PFSK-1 (cell line): ENCODE measurements at regions not wholly inside any gene's neighbourhood (a gene's known extent, or its start where the extent isn't known, plus 50 kb on each side); places are given as distances from the start of the nearest gene placed in this dataset.

Experiments
- REST ChIP-seq, 2 experiments: IDR thresholded peaks; 2 replicates each; pipeline versions ENCODE4 v1.6.1 to v1.8.0; 2011 to 2012; ENCODE audit warnings: low read depth in 2 of 2, low read length in 2 of 2, control low read depth in 1 of 2, inconsistent platforms in 1 of 2, mild to moderate bottlenecking in 1 of 2, moderate library complexity in 1 of 2; ENCODE audit not compliant: insufficient read depth in 1 of 2
- TAF1 ChIP-seq: IDR thresholded peaks from 2 replicates; pipeline ENCODE4 v1.6.1; 2012; ENCODE audit warnings: low read length, control low read depth, borderline replicate concordance; ENCODE audit not compliant: insufficient read depth

DNA sequence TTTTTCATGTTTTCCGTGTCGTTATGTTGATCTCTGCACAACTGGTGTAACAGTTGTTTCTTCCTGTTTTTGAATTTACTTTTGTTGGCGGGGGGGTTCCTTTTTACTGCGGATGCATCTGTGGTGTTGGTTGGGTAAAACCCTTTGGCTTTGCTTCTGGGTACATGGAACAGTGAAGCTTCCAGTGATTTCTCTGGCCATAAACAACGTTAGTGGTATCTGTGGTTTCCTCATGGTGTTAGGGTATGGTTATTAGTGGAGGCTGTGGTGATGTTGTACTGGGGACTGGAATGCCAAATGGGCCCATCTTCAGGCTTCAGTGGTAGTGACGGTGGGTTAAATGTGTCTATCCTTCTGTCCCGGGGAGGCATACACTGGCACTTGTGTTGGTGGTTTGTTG is 285.4 kb upstream of the ZNF804A start:
- no peak for TF ChIP-seq REST (IDR thresholded peaks at IDR 0.05; ENCODE audit: insufficient read depth in 1 of 2, low read depth in 2 of 2, low read length in 2 of 2)
- TF ChIP-seq TAF1, result no peak
